ENCODE measurements at regions not wholly inside any gene's neighbourhood (a gene's known extent, or its start where the extent isn't known, plus 50 kb on each side); places are given as distances from the start of the nearest gene placed in this dataset.

GRCh38 chr5:112646139-112646936 is 91.3 kb upstream of the APC start:
- ChIA-PET CTCF (no interaction called here), POLR2A (ENCODE audit: low non-redundant PET) (no interaction called here)
- no peak for TF ChIP-seq CTCF (conservative IDR thresholded peaks at IDR 0.05; ENCODE audit: low read depth, low read length)
- no peak for TF ChIP-seq EZH2 (IDR thresholded peaks at IDR 0.05; ENCODE audit: borderline replicate concordance, low read depth, low read length, poor library complexity, severe bottlenecking)
- no TSS peak for BruUV-seq (replicated peaks)
- Histone ChIP-seq H3K4me1 (ENCODE audit: insufficient read depth, low read length, poor library complexity, severe bottlenecking) (no peaks in the 10 kb centered on the region), H3K36me3 (ENCODE audit: insufficient read depth, low read length, poor library complexity, severe bottlenecking) (no peaks in the 10 kb centered on the region), H3K27me3 (replicated peaks; ENCODE audit: insufficient read depth, low read depth, low read length, poor library complexity) (no peaks in the 10 kb centered on the region), H3K4me3 (ENCODE audit: low read depth, low read length, poor library complexity, severe bottlenecking) (no peak overlapping the region), H3K9me3 (ENCODE audit: low read depth, low read length, poor library complexity, severe bottlenecking) (no peaks in the 10 kb centered on the region), H3K27ac (ENCODE audit: low read depth, low read length, poor library complexity, severe bottlenecking) (no peak overlapping the region)
- no peak for DNase-seq (ENCODE audit: low spot score)
- intact Hi-C loops (cut with micrococcal nuclease; ENCODE audit: unreplicated experiment) = no loop called here

GRCh38 chr5:112647428-112647827 is 90.3 kb upstream of the APC start:
- Histone ChIP-seq H3K27ac (ENCODE audit: low read depth, low read length, poor library complexity, severe bottlenecking) (no peak overlapping the region), H3K4me3 (ENCODE audit: low read depth, low read length, poor library complexity, severe bottlenecking) (no peak overlapping the region), H3K9me3 (ENCODE audit: low read depth, low read length, poor library complexity, severe bottlenecking) (no peaks in the 10 kb centered on the region), H3K27me3 (replicated peaks; ENCODE audit: insufficient read depth, low read depth, low read length, poor library complexity) (no peaks in the 10 kb centered on the region), H3K36me3 (ENCODE audit: insufficient read depth, low read length, poor library complexity, severe bottlenecking) (no peaks in the 10 kb centered on the region), H3K4me1 (ENCODE audit: insufficient read depth, low read length, poor library complexity, severe bottlenecking) (no peaks in the 10 kb centered on the region)
- POLR2A ChIA-PET (ENCODE audit: low non-redundant PET) = no interaction called here
- no peak for DNase-seq (ENCODE audit: low spot score)
- CTCF ChIA-PET = no interaction called here
- BruUV-seq (replicated peaks) = no TSS peak
- TF ChIP-seq CTCF (conservative IDR thresholded peaks at IDR 0.05; ENCODE audit: low read depth, low read length) (no peak), EZH2 (IDR thresholded peaks at IDR 0.05; ENCODE audit: borderline replicate concordance, low read depth, low read length, poor library complexity, severe bottlenecking) (no peak)
- intact Hi-C loops (cut with micrococcal nuclease; ENCODE audit: unreplicated experiment) = no loop called here

GRCh38 chr5:112648264-112648663 is 89.4 kb upstream of the APC start:
- no TSS peak for BruUV-seq (replicated peaks)
- no peak for DNase-seq (ENCODE audit: low spot score)
- H3K9me3 ChIP-seq (ENCODE audit: low read depth, low read length, poor library complexity, severe bottlenecking) = no peaks in the 10 kb centered on the region
- intact Hi-C loops (cut with micrococcal nuclease; ENCODE audit: unreplicated experiment) = no loop called here
- POLR2A ChIA-PET (ENCODE audit: low non-redundant PET) = no interaction called here
- no peak overlapping the region for H3K4me3 ChIP-seq (ENCODE audit: low read depth, low read length, poor library complexity, severe bottlenecking)
- H3K36me3 ChIP-seq (ENCODE audit: insufficient read depth, low read length, poor library complexity, severe bottlenecking) = no peaks in the 10 kb centered on the region
- no peaks in the 10 kb centered on the region for H3K27me3 ChIP-seq (replicated peaks; ENCODE audit: insufficient read depth, low read depth, low read length, poor library complexity)
- no peaks in the 10 kb centered on the region for H3K4me1 ChIP-seq (ENCODE audit: insufficient read depth, low read length, poor library complexity, severe bottlenecking)
- H3K27ac ChIP-seq (ENCODE audit: low read depth, low read length, poor library complexity, severe bottlenecking) = no peak overlapping the region
- no peak for TF ChIP-seq CTCF (conservative IDR thresholded peaks at IDR 0.05; ENCODE audit: low read depth, low read length)
- no peak for TF ChIP-seq EZH2 (IDR thresholded peaks at IDR 0.05; ENCODE audit: borderline replicate concordance, low read depth, low read length, poor library complexity, severe bottlenecking)
- CTCF ChIA-PET = no interaction called here

Data from A673 (cell line).